Natural killer cell (primary cell): ENCODE measurements at regions not wholly inside any gene's neighbourhood (a gene's known extent, or its start where the extent isn't known, plus 50 kb on each side); places are given as distances from the start of the nearest gene placed in this dataset.
"Not testable (repeated sequence)": the region's sequence is repeated elsewhere in the genome, so short reads cannot be mapped to it uniquely, and the experiment has no call there.

Experiments
- ATAC-seq, 3 donors: fragments of 150-1000 bp in 2 of 3; fragments of 200-7000 bp in 1 of 3; cut with Tn5 transposase; 1 replicate in 1 of 3; 2 replicates in 2 of 3; pipeline ENCODE4 v1.10.0; 2021; ENCODE audit warnings: mild to moderate bottlenecking in 2 of 3, moderate library complexity in 2 of 3
- DNase-seq, 2 donors: peaks; one replicate each; pipeline versions ENCODE4 v3.0.0 to v3.0.0-alpha.2; 2013 to 2021; ENCODE audit warnings: mixed read lengths in 1 of 2
- H3K27ac ChIP-seq: one replicate; pipeline ENCODE4 v1.5.1; 2013; ENCODE audit warnings: mild to moderate bottlenecking, low read length
- H3K27me3 ChIP-seq: one replicate; pipeline ENCODE4 v1.6.1; 2013; ENCODE audit warnings: low read length; ENCODE audit not compliant: control insufficient read depth, insufficient read depth
- H3K36me3 ChIP-seq: one replicate; pipeline ENCODE4 v1.6.1; 2013; ENCODE audit warnings: low read length; ENCODE audit not compliant: control insufficient read depth, insufficient read depth
- H3K4me1 ChIP-seq: one replicate; pipeline ENCODE4 v1.6.1; 2013; ENCODE audit warnings: low read length; ENCODE audit not compliant: control insufficient read depth, insufficient read depth
- H3K4me3 ChIP-seq: one replicate; pipeline ENCODE4 v1.5.1; 2013; ENCODE audit warnings: low read length
- H3K9me3 ChIP-seq: one replicate; pipeline ENCODE4 v1.6.1; 2013; ENCODE audit warnings: low read length; ENCODE audit not compliant: control insufficient read depth, insufficient read depth
- H3K27ac Mint-ChIP-seq, 2 donors: one replicate each; pipeline ENCODE4 v1.8.0; 2022; ENCODE audit warnings: mild to moderate bottlenecking in 2 of 2, mixed read lengths in 2 of 2, moderate library complexity in 1 of 2
- H3K27me3 Mint-ChIP-seq, 2 donors: one replicate each; pipeline ENCODE4 v1.8.0; 2022; ENCODE audit warnings: low read depth in 2 of 2, mixed read lengths in 2 of 2
- H3K36me3 Mint-ChIP-seq: one replicate; pipeline ENCODE4 v1.8.0; 2022; ENCODE audit warnings: mixed read lengths
- H3K4me1 Mint-ChIP-seq, 2 donors: one replicate each; pipeline ENCODE4 v1.8.0; 2022; ENCODE audit warnings: mixed read lengths in 2 of 2
- H3K4me3 Mint-ChIP-seq: one replicate; pipeline ENCODE4 v1.8.0; 2022; ENCODE audit warnings: mild to moderate bottlenecking, moderate library complexity, mixed read lengths
- H3K9me3 Mint-ChIP-seq, 2 donors: one replicate each; pipeline ENCODE4 v1.8.0; 2022; ENCODE audit warnings: mixed read lengths in 2 of 2
- CTCF ChIP-seq: fragments of 200-600 bp; IDR thresholded peaks from one replicate; pipeline ENCODE4 v1.8.0; 2022; ENCODE audit warnings: antibody characterized with exemption
- WGBS: methylation state at CpG from one replicate; pipeline ENCODE4 v1.1.7; 2013; ENCODE audit warnings: missing lambda C conversion rate; ENCODE audit not compliant: insufficient coverage; 5-methylcytosine and 5-hydroxymethylcytosine counted together
- intact Hi-C: fragments of 100-400 bp; cut with micrococcal nuclease; formaldehyde crosslinking; loops from one replicate; pipeline ENCODE4 v1.14.2; 2022

DNA sequence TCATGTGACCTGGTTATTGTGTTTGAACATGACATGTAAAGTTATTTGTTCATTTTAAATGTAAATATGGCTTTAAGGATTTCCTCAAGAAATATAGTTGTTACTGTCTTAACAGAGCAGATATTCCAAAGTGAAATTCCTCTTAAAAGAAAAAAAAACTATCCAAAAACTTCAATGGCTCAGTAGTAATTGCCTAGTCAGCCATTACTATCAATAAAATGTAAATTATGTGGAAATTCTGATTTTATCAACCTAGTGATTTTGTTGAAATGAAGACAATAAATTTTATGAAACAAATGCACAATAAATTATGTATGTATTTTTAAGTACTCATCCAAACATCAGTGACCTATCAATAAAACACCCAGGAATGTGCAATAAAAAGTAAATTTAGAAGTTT, 463.3 kb downstream of the TENT5A start:
- no peak for ATAC-seq
- Histone ChIP-seq H3K4me1 (no peaks in the 10 kb centered on the region), H3K27me3 (no peaks in the 10 kb centered on the region), H3K4me3 (no peak overlapping the region), H3K27ac (no peak overlapping the region), H3K36me3 (no peaks in the 10 kb centered on the region), H3K9me3 (peaks cover 5% of the 10 kb centered on the region)
- Mint-ChIP-seq H3K36me3 (no peaks in the 10 kb centered on the region), H3K9me3 (peaks cover 0 to 3% of the 10 kb centered on the region in 2 donors), H3K4me1 (no peaks in the 10 kb centered on the region), H3K27me3 (no peaks in the 10 kb centered on the region), H3K27ac (no peak overlapping the region), H3K4me3 (no peak overlapping the region)
- intact Hi-C loops = no loop called here
- DNase-seq = no peak
- TF ChIP-seq CTCF = no peak

DNA sequence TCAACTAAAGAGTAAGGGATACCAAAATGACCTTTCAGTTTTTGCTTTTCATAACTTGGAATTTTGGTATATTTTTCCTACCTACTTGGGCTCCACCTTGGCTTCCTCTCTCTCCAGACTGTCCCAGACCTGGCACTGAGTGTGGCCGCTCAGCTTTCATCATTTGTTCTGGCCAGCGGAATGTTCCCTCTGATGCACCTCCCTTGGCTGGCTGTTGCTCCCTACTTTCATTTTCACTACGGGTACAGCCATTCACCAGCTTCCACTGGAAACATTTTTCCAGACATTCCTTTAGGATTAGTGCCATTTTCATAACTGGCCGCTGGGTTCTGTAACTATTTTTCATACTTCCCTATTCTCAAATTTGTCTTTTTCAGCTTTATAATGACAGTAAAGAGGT, 487.4 kb downstream of the TENT5A start:
- intact Hi-C loops = no loop called here
- Histone ChIP-seq H3K36me3 (no peaks in the 10 kb centered on the region), H3K9me3 (no peaks in the 10 kb centered on the region), H3K4me3 (no peak overlapping the region), H3K27ac (no peak overlapping the region), H3K4me1 (no peaks in the 10 kb centered on the region), H3K27me3 (no peaks in the 10 kb centered on the region)
- Mint-ChIP-seq H3K4me1 (no peaks in the 10 kb centered on the region), H3K4me3 (no peak overlapping the region), H3K9me3 (peaks cover 10 to 11% of the 10 kb centered on the region in 2 donors), H3K27me3 (no peaks in the 10 kb centered on the region), H3K27ac (no peak overlapping the region), H3K36me3 (no peaks in the 10 kb centered on the region)
- TF ChIP-seq CTCF = no peak
- DNase-seq = no peak
- 80% methylated on average over 3 of the region's 4 CpGs for WGBS
- no peak for ATAC-seq

- no peak for TF ChIP-seq CTCF
- no peak overlapping the region for H3K4me3 ChIP-seq
- 88% methylated on average over 15 of the region's 17 CpGs for WGBS
Measured at GRCh38 chr6:81263531-81264168, 488.8 kb downstream of the TENT5A start.

DNA sequence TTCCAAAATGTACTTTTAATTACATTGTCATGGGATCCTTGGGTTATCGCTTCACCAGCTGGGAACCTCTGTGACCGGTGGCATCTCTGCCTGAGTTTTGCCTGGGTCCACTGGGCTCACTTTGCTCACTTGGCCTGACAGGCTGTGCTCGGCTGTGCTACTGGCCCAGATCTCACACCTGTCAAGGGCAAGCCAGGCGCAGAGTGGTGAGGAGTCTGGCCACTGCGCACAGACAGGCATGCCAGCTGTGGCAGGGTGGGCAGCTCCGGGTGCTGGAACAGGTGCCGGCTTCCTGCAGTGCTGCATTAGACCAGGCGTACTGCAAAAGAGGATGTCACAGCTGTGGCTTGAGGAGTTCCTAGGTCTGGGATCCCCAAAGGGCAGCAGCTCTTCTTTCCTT, 489.8 kb downstream of the TENT5A start:
- H3K27me3 Mint-ChIP-seq = no peaks in the 10 kb centered on the region
- peaks cover 11 to 17% of the 10 kb centered on the region in 2 donors for H3K9me3 Mint-ChIP-seq
- 86% methylated on average over 8 of the region's 8 CpGs for WGBS
- ATAC-seq (no peak), DNase-seq (no peak)
- Histone ChIP-seq H3K4me1 (no peaks in the 10 kb centered on the region), H3K36me3 (no peaks in the 10 kb centered on the region), H3K27ac (no peak overlapping the region), H3K27me3 (no peaks in the 10 kb centered on the region), H3K9me3 (no peaks in the 10 kb centered on the region), H3K4me3 (no peak overlapping the region)
- no peak overlapping the region for H3K4me3 Mint-ChIP-seq
- intact Hi-C loops = no loop called here
- no peak overlapping the region for H3K27ac Mint-ChIP-seq
- H3K4me1 Mint-ChIP-seq = no peaks in the 10 kb centered on the region
- no peak for TF ChIP-seq CTCF
- H3K36me3 Mint-ChIP-seq = peaks cover 6% of the 10 kb centered on the region

More at GRCh38 chr6:81263531-81264168, 488.8 kb downstream of the TENT5A start:
- H3K36me3 ChIP-seq = no peaks in the 10 kb centered on the region
- Mint-ChIP-seq H3K36me3 (no peaks in the 10 kb centered on the region), H3K27me3 (no peaks in the 10 kb centered on the region), H3K9me3 (peaks cover 10 to 15% of the 10 kb centered on the region in 2 donors), H3K27ac (no peak overlapping the region), H3K4me1 (no peaks in the 10 kb centered on the region), H3K4me3 (no peak overlapping the region)
- H3K9me3 ChIP-seq = no peaks in the 10 kb centered on the region
- H3K27me3 ChIP-seq = no peaks in the 10 kb centered on the region
- no peaks in the 10 kb centered on the region for H3K4me1 ChIP-seq
- H3K27ac ChIP-seq = no peak overlapping the region
- no peak for ATAC-seq
- no peak for DNase-seq
- intact Hi-C loops = no loop called here

GRCh38 chr6:81256223-81256622, 496.3 kb downstream of the TENT5A start:
- ATAC-seq, H3K36me3 Mint-ChIP-seq, H3K9me3 ChIP-seq, H3K36me3 ChIP-seq, H3K27me3 ChIP-seq, H3K4me3 Mint-ChIP-seq, H3K4me3 ChIP-seq, H3K27ac Mint-ChIP-seq, DNase-seq, H3K27ac ChIP-seq, H3K4me1 Mint-ChIP-seq, H3K4me1 ChIP-seq, H3K27me3 Mint-ChIP-seq, intact Hi-C loops: not testable (repeated sequence)
- H3K9me3 Mint-ChIP-seq = peaks cover 11 to 14% of the 10 kb centered on the region in 2 donors
- 97% methylated on average over 4 of the region's 6 CpGs for WGBS
